NT2/D1 (cell line): ENCODE measurements at regions not wholly inside any gene's neighbourhood (a gene's known extent, or its start where the extent isn't known, plus 50 kb on each side); places are given as distances from the start of the nearest gene placed in this dataset.
A peak's percentile ranks its signal among the peaks of the same experiment; 100 is the strongest.

Experiments
- DNase-seq: peaks from one replicate; pipeline ENCODE4 v3.0.0-alpha.2; 2011; ENCODE audit warnings: low read depth, low spot score
- H3K27me3 ChIP-seq: 2 replicates; pipeline ENCODE4 v1.6.0; 2011; ENCODE audit warnings: mild to moderate bottlenecking; ENCODE audit not compliant: insufficient read length, insufficient read depth
- H3K36me3 ChIP-seq: 2 replicates; pipeline ENCODE4 v1.6.1; 2011; ENCODE audit warnings: mild to moderate bottlenecking, low read length, mixed read lengths; ENCODE audit not compliant: insufficient read depth, insufficient read length
- H3K4me1 ChIP-seq: 2 replicates; pipeline ENCODE4 v1.5.1; 2011; ENCODE audit not compliant: insufficient read depth, insufficient read length
- H3K4me3 ChIP-seq: 2 replicates; pipeline ENCODE4 v1.5.1; 2011; ENCODE audit warnings: low read depth; ENCODE audit not compliant: insufficient read length
- H3K9ac ChIP-seq: 2 replicates; pipeline ENCODE4 v1.6.0; 2011; ENCODE audit warnings: low read depth; ENCODE audit not compliant: insufficient read length
- H3K9me3 ChIP-seq: 2 replicates; pipeline ENCODE4 v1.5.1; 2011; ENCODE audit warnings: mild to moderate bottlenecking, low read length; ENCODE audit not compliant: insufficient read depth
- SUZ12 ChIP-seq: IDR thresholded peaks from 2 replicates; pipeline ENCODE4 v1.6.1; 2011; ENCODE audit not compliant: insufficient read length, insufficient read depth; ENCODE audit errors: extremely low read depth
- YY1 ChIP-seq: IDR thresholded peaks from 2 replicates; pipeline ENCODE4 v1.6.1; 2011; ENCODE audit not compliant: insufficient read length, insufficient read depth
- ZNF274 ChIP-seq: IDR thresholded peaks from 2 replicates; pipeline ENCODE4 v1.6.1; 2011; ENCODE audit warnings: mild to moderate bottlenecking, low read depth, low read length

GRCh38 chr4:81647388-81647787 is 175.7 kb upstream of the RASGEF1B start:
- Histone ChIP-seq H3K9me3 (peaks cover 10% of the 10 kb centered on the region; the same call in 1 of the 2 replicates), H3K4me1 (no peaks in the 10 kb centered on the region), H3K27me3 (no peaks in the 10 kb centered on the region), H3K36me3 (no peaks in the 10 kb centered on the region), H3K9ac (no peak overlapping the region), H3K4me3 (no peak overlapping the region)
- DNase-seq = peak; percentile 58
- no peak for TF ChIP-seq ZNF274
- no peak for TF ChIP-seq YY1
- TF ChIP-seq SUZ12 = no peak

- peaks cover 10% of the 10 kb centered on the region; the same call in 1 of the 2 replicates for H3K9me3 ChIP-seq
- no peak for TF ChIP-seq YY1
- no peak for TF ChIP-seq SUZ12
- no peak for TF ChIP-seq ZNF274
- no peak overlapping the region for H3K9ac ChIP-seq
- no peak overlapping the region for H3K4me3 ChIP-seq
- no peaks in the 10 kb centered on the region for H3K36me3 ChIP-seq
- DNase-seq = no peak
- H3K27me3 ChIP-seq = no peaks in the 10 kb centered on the region
- H3K4me1 ChIP-seq = no peaks in the 10 kb centered on the region
Measured at GRCh38 chr4:81642543-81642942, 170.8 kb upstream of the RASGEF1B start.

DNA sequence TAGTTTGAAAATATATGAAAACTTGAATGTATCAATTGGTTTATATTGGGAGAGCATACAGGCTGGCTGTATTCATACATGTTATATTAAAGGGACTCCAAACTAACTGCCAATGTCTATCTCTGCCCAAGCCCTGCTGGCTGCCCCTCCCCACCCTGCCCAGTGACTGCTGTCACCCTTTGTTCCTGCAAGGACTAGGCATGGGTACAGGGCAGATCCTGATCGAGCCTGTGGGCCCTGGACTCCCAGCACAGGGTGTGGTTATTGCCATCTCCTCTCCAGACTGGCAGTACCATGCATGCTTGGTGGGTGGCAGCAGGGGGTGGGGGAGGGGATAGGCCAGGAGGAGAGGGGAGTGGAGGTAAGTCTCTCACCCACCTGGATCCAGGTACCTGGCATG is 167.5 kb upstream of the RASGEF1B start:
- TF ChIP-seq SUZ12 = no peak
- DNase-seq = no peak

GRCh38 chr4:81638698-81639097 is 167.0 kb upstream of the RASGEF1B start:
- TF ChIP-seq YY1 = no peak
- no peak for TF ChIP-seq ZNF274
- no peak for TF ChIP-seq SUZ12
- no peaks in the 10 kb centered on the region for H3K4me1 ChIP-seq
- no peaks in the 10 kb centered on the region for H3K27me3 ChIP-seq
- H3K9me3 ChIP-seq = no peaks in the 10 kb centered on the region
- no peak for DNase-seq
- H3K36me3 ChIP-seq = no peaks in the 10 kb centered on the region
- no peak overlapping the region for H3K9ac ChIP-seq
- H3K4me3 ChIP-seq = no peak overlapping the region

More for the DNA sequence above, 167.5 kb upstream of the RASGEF1B start:
- no peak overlapping the region for H3K9ac ChIP-seq
- H3K36me3 ChIP-seq = no peaks in the 10 kb centered on the region
- H3K4me3 ChIP-seq = no peak overlapping the region
- no peaks in the 10 kb centered on the region for H3K4me1 ChIP-seq
- 0 out of 2 replicates have a peak, but pooled peaks cover under 1% of the 10 kb centered on the region for H3K9me3 ChIP-seq
- H3K27me3 ChIP-seq = no peaks in the 10 kb centered on the region

DNA sequence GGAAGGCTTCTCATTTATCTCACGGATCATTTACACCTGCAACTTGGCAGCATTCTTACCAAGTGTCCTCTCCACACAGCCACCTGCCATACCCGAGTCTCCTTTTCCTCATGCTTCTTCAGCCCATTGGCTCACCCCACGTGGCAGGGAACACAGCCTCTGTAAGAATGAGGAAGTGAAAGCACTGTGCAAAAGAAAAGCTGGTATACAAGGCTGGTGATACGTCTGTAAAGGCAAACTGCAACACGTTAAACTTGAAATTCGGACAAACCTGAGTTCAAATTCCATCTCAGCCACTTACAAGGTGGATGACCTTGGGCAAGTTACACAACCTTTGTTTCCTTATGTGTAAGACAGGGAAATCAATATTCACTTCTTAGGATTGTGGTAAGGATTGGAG is 164.0 kb upstream of the RASGEF1B start:
- Histone ChIP-seq H3K9ac (no peak overlapping the region), H3K27me3 (no peaks in the 10 kb centered on the region), H3K4me1 (no peaks in the 10 kb centered on the region), H3K4me3 (no peak overlapping the region), H3K9me3 (no peaks in the 10 kb centered on the region), H3K36me3 (no peaks in the 10 kb centered on the region)
- no peak for DNase-seq
- no peak for TF ChIP-seq YY1
- no peak for TF ChIP-seq ZNF274
- TF ChIP-seq SUZ12 = no peak

DNA sequence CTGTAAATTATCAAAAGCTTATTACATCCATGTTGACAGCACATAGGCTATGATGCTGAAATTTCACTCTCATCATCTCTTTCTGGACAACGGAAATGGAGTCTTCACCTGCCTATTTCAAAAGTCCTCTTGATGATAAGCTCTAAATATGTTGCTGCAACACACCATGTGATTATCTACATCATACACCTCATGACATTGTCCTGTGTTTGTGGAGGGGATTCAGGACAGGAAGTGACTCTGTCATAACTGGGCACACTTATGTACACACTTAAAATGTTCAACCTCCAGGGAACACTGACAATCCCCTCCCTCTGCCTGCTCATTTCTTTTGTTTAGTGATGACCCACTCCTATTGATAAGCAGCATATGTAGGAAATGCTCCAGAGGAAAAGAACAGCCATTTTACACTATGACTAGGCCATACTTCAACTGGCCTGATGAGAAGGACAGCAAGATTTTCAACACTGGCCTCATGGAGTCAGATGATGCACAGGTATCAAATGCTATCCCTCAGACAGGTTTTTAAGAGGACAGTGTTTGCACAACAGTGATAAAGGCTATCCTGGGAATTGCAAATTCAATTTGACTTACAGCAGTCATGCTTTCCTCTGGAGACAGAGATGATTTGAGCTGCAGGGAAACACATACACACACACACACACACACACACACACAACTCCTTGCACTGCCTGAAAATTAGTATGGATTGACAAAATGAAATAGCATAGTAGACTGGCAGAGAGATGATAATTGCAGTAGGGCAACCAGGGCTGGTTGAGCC is 163.3 kb upstream of the RASGEF1B start:
- no peaks in the 10 kb centered on the region for H3K36me3 ChIP-seq
- TF ChIP-seq YY1 = no peak
- TF ChIP-seq ZNF274 = no peak
- TF ChIP-seq SUZ12 = no peak
- DNase-seq = no peak
- no peak overlapping the region for H3K4me3 ChIP-seq
- no peaks in the 10 kb centered on the region for H3K27me3 ChIP-seq
- H3K4me1 ChIP-seq = no peaks in the 10 kb centered on the region
- H3K9ac ChIP-seq = no peak overlapping the region
- no peaks in the 10 kb centered on the region for H3K9me3 ChIP-seq

DNA sequence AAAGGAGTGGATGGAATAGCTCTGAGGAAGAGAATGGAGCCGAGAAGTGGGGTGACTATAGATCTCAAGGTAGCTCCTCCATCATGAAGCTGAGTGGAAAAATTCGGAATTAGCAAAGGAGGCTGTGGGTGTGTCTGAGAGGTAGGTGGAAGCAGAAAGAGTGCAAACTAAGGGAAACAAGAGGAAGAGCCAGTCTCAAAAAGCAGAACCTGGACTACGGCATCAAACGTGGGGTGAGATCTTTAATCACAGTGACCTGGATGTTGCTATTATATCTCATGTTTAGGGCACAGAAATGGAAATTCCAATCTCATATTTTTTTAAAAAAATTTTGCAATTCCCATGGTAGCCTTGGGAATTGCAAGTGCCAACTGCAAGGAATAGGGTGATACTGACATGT is 162.5 kb upstream of the RASGEF1B start:
- H3K9me3 ChIP-seq = no peaks in the 10 kb centered on the region
- no peak for TF ChIP-seq SUZ12
- TF ChIP-seq ZNF274 = no peak
- no peak for TF ChIP-seq YY1
- no peak overlapping the region for H3K4me3 ChIP-seq
- no peaks in the 10 kb centered on the region for H3K36me3 ChIP-seq
- no peaks in the 10 kb centered on the region for H3K27me3 ChIP-seq
- no peak for DNase-seq
- H3K9ac ChIP-seq = no peak overlapping the region
- H3K4me1 ChIP-seq = no peaks in the 10 kb centered on the region
